ENCODE measurements at regions not wholly inside any gene's neighbourhood (a gene's known extent, or its start where the extent isn't known, plus 50 kb on each side); places are given as distances from the start of the nearest gene placed in this dataset.

GRCh38 chr4:164383058-164383357 lies 370.9 kb upstream of the SMIM31 start:
- TF ChIP-seq CTCF (IDR thresholded peaks at IDR 0.05) (no peak), ZFX (IDR thresholded peaks at IDR 0.05; ENCODE audit: borderline replicate concordance) (no peak)

Measured in 22Rv1 (cell line).